Suprapubic skin (tissue), 4 donors: ENCODE measurements at regions not wholly inside any gene's neighbourhood (a gene's known extent, or its start where the extent isn't known, plus 50 kb on each side); places are given as distances from the start of the nearest gene placed in this dataset.
"Not testable (repeated sequence)": the region's sequence is repeated elsewhere in the genome, so short reads cannot be mapped to it uniquely, and the experiment has no call there.

ENCODE experiments used
- DNase-seq, 2 donors: peaks; one replicate each; pipeline ENCODE4 v3.0.0-alpha.2; 2019; ENCODE audit warnings: low spot score in 2 of 2
- H3K27ac ChIP-seq: fragments of 200-600 bp; sonication (generic); one replicate; pipeline ENCODE4 v1.5.1; 2019
- H3K27me3 ChIP-seq: fragments of 200-600 bp; sonication (generic); one replicate; pipeline ENCODE4 v1.5.1; 2019
- H3K36me3 ChIP-seq: fragments of 200-600 bp; sonication (generic); one replicate; pipeline ENCODE4 v1.5.1; 2019
- H3K4me1 ChIP-seq: fragments of 200-600 bp; sonication (generic); one replicate; pipeline ENCODE4 v1.5.1; 2019
- H3K4me3 ChIP-seq: fragments of 200-600 bp; sonication (generic); one replicate; pipeline ENCODE4 v1.5.1; 2019; ENCODE audit warnings: mild to moderate bottlenecking
- H3K9me3 ChIP-seq: fragments of 200-600 bp; sonication (generic); one replicate; pipeline ENCODE4 v1.5.1; 2019
- CTCF ChIP-seq, 2 donors: fragments of 200-600 bp in 1 of 2; fragments of 450-650 bp in 1 of 2; sonication (generic) in 1 of 2; IDR thresholded peaks; one replicate each; pipeline ENCODE4 v1.5.1; 2016 to 2019; ENCODE audit warnings: antibody characterized with exemption in 2 of 2, mild to moderate bottlenecking in 1 of 2, moderate library complexity in 1 of 2
- EP300 ChIP-seq: sonication (generic); formaldehyde crosslinking; IDR thresholded peaks from one replicate; pipeline ENCODE4 v1.6.1; 2017; ENCODE audit warnings: antibody characterized with exemption
- POLR2A ChIP-seq, 2 donors: fragments of 450-650 bp; IDR thresholded peaks; one replicate each; pipeline ENCODE4 v1.6.1; 2017; ENCODE audit warnings: antibody characterized with exemption in 2 of 2, mild to moderate bottlenecking in 2 of 2, moderate library complexity in 2 of 2
- POLR2AphosphoS5 ChIP-seq, 3 donors: sonication (generic); formaldehyde crosslinking; IDR thresholded peaks; one replicate each; pipeline ENCODE4 v1.6.1; 2017; ENCODE audit warnings: antibody characterized with exemption in 3 of 3
- WGBS: methylation state at CpG from one replicate; pipeline ENCODE4 v1.1.5; 2018; 5-methylcytosine and 5-hydroxymethylcytosine counted together

GRCh38 chr12:24360057-24360456 is 410.6 kb upstream of the SOX5 start:
- Histone ChIP-seq H3K36me3 (no peaks in the 10 kb centered on the region), H3K4me3 (no peak overlapping the region), H3K27me3 (no peaks in the 10 kb centered on the region), H3K9me3 (no peaks in the 10 kb centered on the region), H3K27ac (no peak overlapping the region), H3K4me1 (no peaks in the 10 kb centered on the region)
- TF ChIP-seq EP300 (no peak), POLR2A (IDR thresholded peaks at IDR 0.05) (no peak), POLR2AphosphoS5 (IDR thresholded peaks at IDR 0.05) (no peak), CTCF (IDR thresholded peaks at IDR 0.05) (no peak)
- no peak for DNase-seq
- WGBS: 79% methylated on average over 1 of the region's 1 CpG

- no peaks in the 10 kb centered on the region for H3K4me1 ChIP-seq
- DNase-seq: no peak
- H3K27ac ChIP-seq: no peak overlapping the region
- H3K36me3 ChIP-seq: no peaks in the 10 kb centered on the region
- H3K9me3 ChIP-seq: no peaks in the 10 kb centered on the region
- H3K4me3 ChIP-seq: no peak overlapping the region
- no peak for TF ChIP-seq POLR2A (IDR thresholded peaks at IDR 0.05)
- no peaks in the 10 kb centered on the region for H3K27me3 ChIP-seq
- WGBS: 59% methylated on average over 1 of the region's 1 CpG
Measured at GRCh38 chr12:24359418-24359817, 409.9 kb upstream of the SOX5 start.

DNA sequence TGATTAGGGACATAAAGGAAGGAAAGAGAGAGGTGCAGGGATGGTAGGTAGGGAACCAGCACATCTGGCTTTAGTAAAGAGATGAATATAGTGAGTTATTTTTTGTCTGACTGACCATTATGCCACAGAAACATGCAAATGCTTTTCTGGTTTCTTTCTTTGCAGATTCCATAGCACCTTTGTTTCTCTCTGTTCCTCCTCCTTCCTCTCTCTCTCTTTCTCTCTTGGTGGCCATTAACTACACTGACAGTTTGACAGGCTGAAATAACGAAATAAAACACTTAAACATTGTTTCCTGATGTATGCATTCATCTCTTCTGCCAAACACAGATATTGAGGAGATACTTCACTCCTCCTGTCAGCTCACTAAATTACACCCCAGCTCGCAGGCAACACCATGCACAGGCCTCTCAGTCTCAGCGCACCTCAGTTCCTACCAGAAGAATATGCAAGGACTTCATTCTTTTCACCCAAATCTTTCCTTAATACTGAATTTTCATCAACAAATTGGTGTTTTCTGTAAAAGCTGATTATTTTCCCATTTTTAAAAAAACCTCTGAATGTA is 406.9 kb upstream of the SOX5 start:
- no peaks in the 10 kb centered on the region for H3K27me3 ChIP-seq

GRCh38 chr12:24352363-24352762 is 402.9 kb upstream of the SOX5 start:
- 88% methylated on average over 5 of the region's 5 CpGs for WGBS
- H3K27ac ChIP-seq: no peak overlapping the region

More for the DNA sequence above, 406.9 kb upstream of the SOX5 start:
- TF ChIP-seq EP300: no peak
- TF ChIP-seq POLR2AphosphoS5 (IDR thresholded peaks at IDR 0.05): no peak
- TF ChIP-seq POLR2A (IDR thresholded peaks at IDR 0.05): no peak
- no peak for TF ChIP-seq CTCF (IDR thresholded peaks at IDR 0.05)
- H3K4me3 ChIP-seq: no peak overlapping the region
- no peaks in the 10 kb centered on the region for H3K9me3 ChIP-seq
- H3K4me1 ChIP-seq: no peaks in the 10 kb centered on the region
- H3K36me3 ChIP-seq: no peaks in the 10 kb centered on the region
- WGBS: 78% methylated on average over 3 of the region's 3 CpGs
- no peak for DNase-seq
- no peak overlapping the region for H3K27ac ChIP-seq

DNA sequence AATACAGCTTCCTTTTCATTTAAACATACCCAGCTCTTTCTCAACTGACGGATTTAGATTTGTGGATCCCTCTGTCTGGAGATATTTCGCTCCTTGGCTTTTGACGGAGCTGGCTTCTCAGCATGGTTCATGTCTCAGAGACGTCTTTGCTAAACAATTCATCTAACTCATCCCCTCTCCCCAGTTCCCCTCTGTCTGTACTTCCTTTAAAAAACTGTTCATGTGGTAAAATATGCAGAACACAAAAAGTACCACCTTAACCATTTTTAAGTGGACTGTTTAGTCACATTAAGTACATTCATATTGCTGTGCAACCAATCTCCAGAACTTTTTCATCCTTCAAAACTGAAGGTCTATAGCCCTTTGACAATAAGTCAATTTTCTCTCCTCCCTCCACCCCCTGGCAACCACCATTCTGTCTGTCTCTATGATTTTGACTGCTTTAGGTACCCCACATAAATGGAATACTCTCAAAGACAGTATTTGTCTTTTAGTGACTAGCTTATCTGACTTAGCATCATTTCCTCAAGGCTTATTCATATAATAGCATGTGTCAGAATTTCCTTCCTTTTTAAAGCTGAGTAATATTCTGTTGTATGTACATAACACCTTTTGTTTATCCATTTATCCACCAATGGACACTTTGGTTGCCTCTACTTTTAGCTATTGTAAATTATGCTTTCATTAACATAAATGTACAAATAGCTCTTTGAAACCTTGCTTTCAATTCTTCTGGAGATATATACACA is 399.8 kb upstream of the SOX5 start:
- Histone ChIP-seq H3K27me3 (no peaks in the 10 kb centered on the region), H3K4me1 (no peaks in the 10 kb centered on the region), H3K9me3 (no peaks in the 10 kb centered on the region), H3K36me3 (no peaks in the 10 kb centered on the region), H3K4me3 (no peak overlapping the region), H3K27ac (no peak overlapping the region)
- no peak for TF ChIP-seq POLR2A (IDR thresholded peaks at IDR 0.05)
- no peak for TF ChIP-seq CTCF (IDR thresholded peaks at IDR 0.05)
- TF ChIP-seq POLR2AphosphoS5 (IDR thresholded peaks at IDR 0.05): no peak
- TF ChIP-seq EP300: no peak
- 91% methylated on average over 4 of the region's 4 CpGs for WGBS
- no peak for DNase-seq

More at GRCh38 chr12:24352363-24352762, 402.9 kb upstream of the SOX5 start:
- no peak for TF ChIP-seq POLR2A (IDR thresholded peaks at IDR 0.05)
- DNase-seq: no peak
- Histone ChIP-seq H3K4me1 (no peaks in the 10 kb centered on the region), H3K36me3 (no peaks in the 10 kb centered on the region), H3K4me3 (no peak overlapping the region), H3K9me3 (no peaks in the 10 kb centered on the region), H3K27me3 (no peaks in the 10 kb centered on the region)

DNA sequence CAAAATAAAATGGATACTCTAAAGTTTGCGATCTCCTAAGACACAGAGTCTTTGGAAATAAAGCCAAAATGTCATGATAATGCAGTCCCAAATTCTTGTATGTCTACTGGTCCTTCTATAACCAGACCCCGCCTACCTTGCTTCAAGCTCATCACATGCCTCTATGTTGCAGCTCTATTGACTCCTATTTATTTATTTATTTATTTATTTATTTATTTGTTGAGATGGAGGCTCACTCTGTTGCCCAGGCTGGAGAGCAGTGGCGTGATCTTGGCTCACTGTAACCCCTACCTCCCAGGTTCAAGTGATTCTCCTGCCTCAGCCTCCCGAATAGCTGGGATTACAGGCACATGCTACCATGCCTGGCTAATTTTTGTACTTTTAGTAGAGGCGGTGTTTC is 398.7 kb upstream of the SOX5 start:
- not testable (repeated sequence) for H3K27ac ChIP-seq, H3K27me3 ChIP-seq, H3K4me1 ChIP-seq, H3K4me3 ChIP-seq, DNase-seq, H3K9me3 ChIP-seq, H3K36me3 ChIP-seq
- WGBS: 80% methylated on average over 5 of the region's 5 CpGs

- H3K36me3 ChIP-seq: no peaks in the 10 kb centered on the region
- H3K9me3 ChIP-seq: no peaks in the 10 kb centered on the region
- TF ChIP-seq EP300 (no peak), CTCF (IDR thresholded peaks at IDR 0.05) (no peak), POLR2AphosphoS5 (IDR thresholded peaks at IDR 0.05) (no peak), POLR2A (IDR thresholded peaks at IDR 0.05) (no peak)
- no peak overlapping the region for H3K4me3 ChIP-seq
- H3K27me3 ChIP-seq: no peaks in the 10 kb centered on the region
- H3K27ac ChIP-seq: no peak overlapping the region
- no peak for DNase-seq
- no peaks in the 10 kb centered on the region for H3K4me1 ChIP-seq
Measured at GRCh38 chr12:24328261-24328660, 378.8 kb upstream of the SOX5 start.
